HEK293 (cell line): ENCODE measurements at regions not wholly inside any gene's neighbourhood (a gene's known extent, or its start where the extent isn't known, plus 50 kb on each side); places are given as distances from the start of the nearest gene placed in this dataset.

Experiments
- EGR2 ChIP-seq: fragments of 450-650 bp; formaldehyde crosslinking; IDR thresholded peaks from 2 replicates; pipeline ENCODE4 v1.5.1; 2016; ENCODE audit warnings: low read depth, missing biosample characterization, missing genetic modification characterization
- GLIS1 ChIP-seq: fragments of 450-650 bp; formaldehyde crosslinking; IDR thresholded peaks from 2 replicates; pipeline ENCODE4 v1.5.1; 2016; ENCODE audit warnings: missing biosample characterization, missing genetic modification characterization
- GLIS2 ChIP-seq: fragments of 450-650 bp; formaldehyde crosslinking; IDR thresholded peaks from 2 replicates; pipeline ENCODE4 v1.5.1; 2016; ENCODE audit warnings: missing biosample characterization, missing genetic modification characterization
- HOXC10 ChIP-seq: sonication (generic); formaldehyde crosslinking; IDR thresholded peaks from 2 replicates; pipeline ENCODE4 v1.8.1; 2023; ENCODE audit warnings: mild to moderate bottlenecking, missing genetic modification reagents
- IKZF3 ChIP-seq: fragments of 450-650 bp; IDR thresholded peaks from 2 replicates; pipeline ENCODE4 v1.5.0; 2018; ENCODE audit warnings: missing biosample characterization, mild to moderate bottlenecking, missing genetic modification characterization, moderate library complexity
- SCRT2 ChIP-seq: fragments of 450-650 bp; formaldehyde crosslinking; IDR thresholded peaks from 2 replicates; pipeline ENCODE4 v1.5.1; 2016; ENCODE audit warnings: missing biosample characterization, missing genetic modification characterization
- SP2 ChIP-seq: fragments of 450-650 bp; formaldehyde crosslinking; IDR thresholded peaks from 2 replicates; pipeline ENCODE4 v1.5.1; 2016; ENCODE audit warnings: missing biosample characterization, missing genetic modification characterization
- ZBTB17 ChIP-seq: fragments of 450-650 bp; formaldehyde crosslinking; IDR thresholded peaks from 2 replicates; pipeline ENCODE4 v1.5.1; 2016; ENCODE audit warnings: missing biosample characterization, missing genetic modification characterization
- ZBTB21 ChIP-seq: fragments of 450-650 bp; formaldehyde crosslinking; IDR thresholded peaks from 2 replicates; pipeline ENCODE4 v1.5.1; 2017; ENCODE audit warnings: missing biosample characterization, missing genetic modification characterization
- ZBTB48 ChIP-seq: fragments of 450-650 bp; formaldehyde crosslinking; IDR thresholded peaks from 2 replicates; pipeline ENCODE4 v1.5.1; 2016; ENCODE audit warnings: missing biosample characterization, missing genetic modification characterization
- ZEB2 ChIP-seq: fragments of 450-650 bp; formaldehyde crosslinking; IDR thresholded peaks from 2 replicates; pipeline ENCODE4 v1.5.1; 2016; ENCODE audit warnings: missing biosample characterization, missing genetic modification characterization
- ZIC2 ChIP-seq: fragments of 450-650 bp; formaldehyde crosslinking; IDR thresholded peaks from 2 replicates; pipeline ENCODE4 v1.5.1; 2016; ENCODE audit warnings: missing biosample characterization, missing genetic modification characterization
- ZNF10 ChIP-seq: fragments of 450-650 bp; formaldehyde crosslinking; IDR thresholded peaks from 2 replicates; pipeline ENCODE4 v1.5.1; 2017; ENCODE audit warnings: missing biosample characterization, missing genetic modification characterization
- ZNF133 ChIP-seq: fragments of 450-650 bp; formaldehyde crosslinking; IDR thresholded peaks from 2 replicates; pipeline ENCODE4 v1.5.1; 2016; ENCODE audit warnings: missing biosample characterization, missing genetic modification characterization
- ZNF223 ChIP-seq: fragments of 450-650 bp; formaldehyde crosslinking; IDR thresholded peaks from 2 replicates; pipeline ENCODE4 v1.5.1; 2016; ENCODE audit warnings: missing biosample characterization, missing genetic modification characterization
- ZNF23 ChIP-seq: fragments of 450-650 bp; formaldehyde crosslinking; IDR thresholded peaks from 2 replicates; pipeline ENCODE4 v1.5.1; 2016; ENCODE audit warnings: missing biosample characterization, missing genetic modification characterization, borderline replicate concordance
- ZNF350 ChIP-seq: fragments of 450-650 bp; formaldehyde crosslinking; IDR thresholded peaks from 2 replicates; pipeline ENCODE4 v1.5.0; 2017; ENCODE audit warnings: missing biosample characterization, mild to moderate bottlenecking, missing genetic modification characterization
- ZNF354C ChIP-seq: fragments of 450-650 bp; formaldehyde crosslinking; IDR thresholded peaks from 2 replicates; pipeline ENCODE4 v1.5.1; 2016; ENCODE audit warnings: missing biosample characterization, missing genetic modification characterization, low read depth, borderline replicate concordance
- ZNF391 ChIP-seq: fragments of 450-650 bp; formaldehyde crosslinking; IDR thresholded peaks from 2 replicates; pipeline ENCODE4 v1.5.1; 2016; ENCODE audit warnings: low read depth, missing biosample characterization, missing genetic modification characterization, borderline replicate concordance
- ZNF394 ChIP-seq: fragments of 450-650 bp; formaldehyde crosslinking; IDR thresholded peaks from 2 replicates; pipeline ENCODE4 v1.5.1; 2016; ENCODE audit warnings: missing biosample characterization, missing genetic modification characterization, mild to moderate bottlenecking, moderate library complexity, borderline replicate concordance
- ZNF398 ChIP-seq: fragments of 450-650 bp; formaldehyde crosslinking; IDR thresholded peaks from 2 replicates; pipeline ENCODE4 v1.5.1; 2017; ENCODE audit warnings: missing biosample characterization, missing genetic modification characterization
- ZNF404 ChIP-seq: fragments of 450-650 bp; formaldehyde crosslinking; IDR thresholded peaks from 2 replicates; pipeline ENCODE4 v1.5.1; 2017; ENCODE audit warnings: missing biosample characterization, missing genetic modification characterization
- ZNF416 ChIP-seq: fragments of 450-650 bp; formaldehyde crosslinking; IDR thresholded peaks from 2 replicates; pipeline ENCODE4 v1.5.1; 2016; ENCODE audit warnings: missing biosample characterization, missing genetic modification characterization
- ZNF426 ChIP-seq: fragments of 450-650 bp; formaldehyde crosslinking; IDR thresholded peaks from 2 replicates; pipeline ENCODE4 v1.5.1; 2017; ENCODE audit warnings: missing biosample characterization, missing genetic modification characterization, mild to moderate bottlenecking, inconsistent platforms, moderate library complexity
- ZNF544 ChIP-seq: fragments of 450-650 bp; formaldehyde crosslinking; IDR thresholded peaks from 2 replicates; pipeline ENCODE4 v1.5.0; 2017; ENCODE audit warnings: missing biosample characterization, missing genetic modification characterization
- ZNF639 ChIP-seq: fragments of 450-650 bp; formaldehyde crosslinking; IDR thresholded peaks from 2 replicates; pipeline ENCODE4 v1.5.1; 2016; ENCODE audit warnings: missing biosample characterization, missing genetic modification characterization
- ZNF660 ChIP-seq: fragments of 450-650 bp; IDR thresholded peaks from 2 replicates; pipeline ENCODE4 v1.5.1; 2018; ENCODE audit warnings: missing biosample characterization, mild to moderate bottlenecking, missing genetic modification characterization
- TF ChIP-seq, protein P1 (sequence below): fragments of 450-650 bp; formaldehyde crosslinking; IDR thresholded peaks from 2 replicates; pipeline ENCODE4 v1.5.1; 2016; ENCODE audit warnings: missing biosample characterization, missing genetic modification characterization, borderline replicate concordance
- TF ChIP-seq, protein P2 (sequence below): fragments of 450-650 bp; formaldehyde crosslinking; IDR thresholded peaks from 2 replicates; pipeline ENCODE4 v1.5.1; 2017; ENCODE audit warnings: missing biosample characterization, missing genetic modification characterization
- TF ChIP-seq, protein P3 (sequence below): fragments of 450-650 bp; formaldehyde crosslinking; conservative IDR thresholded peaks from 2 replicates; pipeline ENCODE4 v1.5.1; 2016; ENCODE audit warnings: low read depth, missing biosample characterization, missing genetic modification characterization

DNA sequence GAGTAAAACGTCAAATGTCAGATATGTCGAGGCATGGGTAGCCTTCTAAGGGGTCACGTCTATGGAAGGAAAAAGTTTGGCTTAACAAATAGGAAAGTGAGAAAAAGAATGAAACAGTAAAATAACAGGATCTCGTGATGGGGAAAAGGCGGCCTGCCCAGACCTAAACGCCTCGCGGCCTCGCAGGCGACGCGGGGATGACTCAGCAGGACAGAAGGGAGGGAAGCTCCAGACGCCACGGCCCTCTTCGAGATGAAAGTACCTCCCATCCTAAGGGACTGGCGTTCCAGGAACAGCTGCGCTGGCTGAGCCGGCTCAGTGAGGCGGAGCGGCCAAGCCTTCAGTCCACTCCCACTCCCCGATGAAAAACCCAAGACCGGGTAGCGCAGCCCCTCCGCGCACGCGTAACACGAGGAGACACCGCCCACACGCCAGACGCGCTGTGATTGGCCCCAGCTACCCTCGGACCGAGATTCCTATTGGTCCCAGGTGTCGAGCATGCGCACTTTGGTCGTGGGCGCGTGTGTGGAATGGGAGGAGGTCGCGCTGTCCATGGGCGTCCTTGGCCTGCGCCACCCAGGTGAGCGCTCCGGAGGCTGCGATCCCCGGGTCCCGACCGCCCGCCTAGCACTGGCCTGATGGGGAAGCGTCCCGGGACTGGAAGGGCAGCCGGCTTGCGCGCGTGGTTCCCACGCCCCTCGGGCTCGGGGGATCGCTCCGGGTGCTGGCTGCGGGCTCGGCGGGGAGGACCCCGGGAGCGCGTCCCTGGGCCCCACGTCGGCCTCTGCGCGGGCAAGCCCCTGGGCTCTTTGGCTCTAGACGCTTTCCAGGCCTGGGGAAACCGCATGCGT is 588.5 kb downstream of the MTRR start (continued):
- TF ChIP-seq, protein P1, sequence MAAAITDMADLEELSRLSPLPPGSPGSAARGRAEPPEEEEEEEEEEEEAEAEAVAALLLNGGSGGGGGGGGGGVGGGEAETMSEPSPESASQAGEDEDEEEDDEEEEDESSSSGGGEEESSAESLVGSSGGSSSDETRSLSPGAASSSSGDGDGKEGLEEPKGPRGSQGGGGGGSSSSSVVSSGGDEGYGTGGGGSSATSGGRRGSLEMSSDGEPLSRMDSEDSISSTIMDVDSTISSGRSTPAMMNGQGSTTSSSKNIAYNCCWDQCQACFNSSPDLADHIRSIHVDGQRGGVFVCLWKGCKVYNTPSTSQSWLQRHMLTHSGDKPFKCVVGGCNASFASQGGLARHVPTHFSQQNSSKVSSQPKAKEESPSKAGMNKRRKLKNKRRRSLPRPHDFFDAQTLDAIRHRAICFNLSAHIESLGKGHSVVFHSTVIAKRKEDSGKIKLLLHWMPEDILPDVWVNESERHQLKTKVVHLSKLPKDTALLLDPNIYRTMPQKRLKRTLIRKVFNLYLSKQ (tag by site-specific recombination): no peak
- no peak for TF ChIP-seq ZNF404 (tag by site-specific recombination)
- peak; percentile 33 for TF ChIP-seq ZNF660 (tag by site-specific recombination)
- no peak for TF ChIP-seq ZNF350 (tag by site-specific recombination)
- TF ChIP-seq ZNF544 (tag by site-specific recombination): no peak
- TF ChIP-seq ZNF223 (tag by site-specific recombination): no peak
- peak; percentile 65 for TF ChIP-seq ZEB2 (tag by site-specific recombination)
- peak; percentile 96 for TF ChIP-seq SP2
- no peak for TF ChIP-seq ZNF416 (tag by site-specific recombination)
- TF ChIP-seq ZNF394: peak; percentile 30; the same call in 1 of the 2 replicates
- TF ChIP-seq HOXC10 (CRISPR knock-in tag): no peak
- TF ChIP-seq GLIS1: no peak; the same call in 1 of the 2 replicates
- no peak for TF ChIP-seq ZNF354C (tag by site-specific recombination)
- TF ChIP-seq, protein P2, sequence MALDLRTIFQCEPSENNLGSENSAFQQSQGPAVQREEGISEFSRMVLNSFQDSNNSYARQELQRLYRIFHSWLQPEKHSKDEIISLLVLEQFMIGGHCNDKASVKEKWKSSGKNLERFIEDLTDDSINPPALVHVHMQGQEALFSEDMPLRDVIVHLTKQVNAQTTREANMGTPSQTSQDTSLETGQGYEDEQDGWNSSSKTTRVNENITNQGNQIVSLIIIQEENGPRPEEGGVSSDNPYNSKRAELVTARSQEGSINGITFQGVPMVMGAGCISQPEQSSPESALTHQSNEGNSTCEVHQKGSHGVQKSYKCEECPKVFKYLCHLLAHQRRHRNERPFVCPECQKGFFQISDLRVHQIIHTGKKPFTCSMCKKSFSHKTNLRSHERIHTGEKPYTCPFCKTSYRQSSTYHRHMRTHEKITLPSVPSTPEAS (tag by site-specific recombination): no peak
- TF ChIP-seq SCRT2 (tag by site-specific recombination): no peak
- peak; percentile 77 for TF ChIP-seq ZBTB17 (tag by site-specific recombination)
- TF ChIP-seq ZNF133: no peak
- TF ChIP-seq GLIS2 (tag by site-specific recombination): peak; percentile 94
- no peak for TF ChIP-seq ZNF10
- TF ChIP-seq ZNF391 (tag by site-specific recombination): no peak; the same call in 1 of the 2 replicates
- peak; percentile 35 for TF ChIP-seq ZNF398 (tag by site-specific recombination)
- TF ChIP-seq, protein P3, sequence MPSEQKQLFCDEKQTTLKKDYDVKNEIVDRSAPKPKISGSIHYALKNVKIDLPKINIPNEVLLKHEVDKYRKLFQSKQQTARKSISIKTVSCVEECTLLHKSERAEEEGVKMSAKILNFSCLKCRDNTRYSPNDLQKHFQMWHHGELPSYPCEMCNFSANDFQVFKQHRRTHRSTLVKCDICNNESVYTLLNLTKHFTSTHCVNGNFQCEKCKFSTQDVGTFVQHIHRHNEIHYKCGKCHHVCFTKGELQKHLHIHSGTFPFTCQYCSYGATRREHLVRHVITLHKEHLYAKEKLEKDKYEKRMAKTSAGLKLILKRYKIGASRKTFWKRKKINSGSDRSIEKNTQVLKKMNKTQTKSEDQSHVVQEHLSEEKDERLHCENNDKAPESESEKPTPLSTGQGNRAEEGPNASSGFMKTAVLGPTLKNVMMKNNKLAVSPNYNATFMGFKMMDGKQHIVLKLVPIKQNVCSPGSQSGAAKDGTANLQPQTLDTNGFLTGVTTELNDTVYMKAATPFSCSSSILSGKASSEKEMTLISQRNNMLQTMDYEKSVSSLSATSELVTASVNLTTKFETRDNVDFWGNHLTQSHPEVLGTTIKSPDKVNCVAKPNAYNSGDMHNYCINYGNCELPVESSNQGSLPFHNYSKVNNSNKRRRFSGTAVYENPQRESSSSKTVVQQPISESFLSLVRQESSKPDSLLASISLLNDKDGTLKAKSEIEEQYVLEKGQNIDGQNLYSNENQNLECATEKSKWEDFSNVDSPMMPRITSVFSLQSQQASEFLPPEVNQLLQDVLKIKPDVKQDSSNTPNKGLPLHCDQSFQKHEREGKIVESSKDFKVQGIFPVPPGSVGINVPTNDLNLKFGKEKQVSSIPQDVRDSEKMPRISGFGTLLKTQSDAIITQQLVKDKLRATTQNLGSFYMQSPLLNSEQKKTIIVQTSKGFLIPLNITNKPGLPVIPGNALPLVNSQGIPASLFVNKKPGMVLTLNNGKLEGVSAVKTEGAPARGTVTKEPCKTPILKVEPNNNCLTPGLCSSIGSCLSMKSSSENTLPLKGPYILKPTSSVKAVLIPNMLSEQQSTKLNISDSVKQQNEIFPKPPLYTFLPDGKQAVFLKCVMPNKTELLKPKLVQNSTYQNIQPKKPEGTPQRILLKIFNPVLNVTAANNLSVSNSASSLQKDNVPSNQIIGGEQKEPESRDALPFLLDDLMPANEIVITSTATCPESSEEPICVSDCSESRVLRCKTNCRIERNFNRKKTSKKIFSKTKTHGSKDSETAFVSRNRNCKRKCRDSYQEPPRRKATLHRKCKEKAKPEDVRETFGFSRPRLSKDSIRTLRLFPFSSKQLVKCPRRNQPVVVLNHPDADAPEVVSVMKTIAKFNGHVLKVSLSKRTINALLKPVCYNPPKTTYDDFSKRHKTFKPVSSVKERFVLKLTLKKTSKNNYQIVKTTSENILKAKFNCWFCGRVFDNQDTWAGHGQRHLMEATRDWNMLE (tag by site-specific recombination): peak; percentile 57
- peak; percentile 75 for TF ChIP-seq ZBTB48 (tag by site-specific recombination)
- no peak for TF ChIP-seq ZNF23 (tag by site-specific recombination)
- peak; percentile 68 for TF ChIP-seq EGR2
- no peak for TF ChIP-seq ZNF426 (tag by site-specific recombination)
- TF ChIP-seq ZBTB21 (tag by site-specific recombination): no peak; the same call in 1 of the 2 replicates
- TF ChIP-seq ZNF639: no peak
- TF ChIP-seq IKZF3 (tag by site-specific recombination): peak; percentile 94
- peak; percentile 62 for TF ChIP-seq ZIC2 (tag by site-specific recombination)
